ENCODE measurements at regions not wholly inside any gene's neighbourhood (a gene's known extent, or its start where the extent isn't known, plus 50 kb on each side); places are given as distances from the start of the nearest gene placed in this dataset.
"Not testable (repeated sequence)": the region's sequence is repeated elsewhere in the genome, so short reads cannot be mapped to it uniquely, and the experiment has no call there.

- no peak overlapping the region for H3K27ac ChIP-seq
- no peak for TF ChIP-seq ZFX (IDR thresholded peaks at IDR 0.05)
- TF ChIP-seq, protein P1, sequence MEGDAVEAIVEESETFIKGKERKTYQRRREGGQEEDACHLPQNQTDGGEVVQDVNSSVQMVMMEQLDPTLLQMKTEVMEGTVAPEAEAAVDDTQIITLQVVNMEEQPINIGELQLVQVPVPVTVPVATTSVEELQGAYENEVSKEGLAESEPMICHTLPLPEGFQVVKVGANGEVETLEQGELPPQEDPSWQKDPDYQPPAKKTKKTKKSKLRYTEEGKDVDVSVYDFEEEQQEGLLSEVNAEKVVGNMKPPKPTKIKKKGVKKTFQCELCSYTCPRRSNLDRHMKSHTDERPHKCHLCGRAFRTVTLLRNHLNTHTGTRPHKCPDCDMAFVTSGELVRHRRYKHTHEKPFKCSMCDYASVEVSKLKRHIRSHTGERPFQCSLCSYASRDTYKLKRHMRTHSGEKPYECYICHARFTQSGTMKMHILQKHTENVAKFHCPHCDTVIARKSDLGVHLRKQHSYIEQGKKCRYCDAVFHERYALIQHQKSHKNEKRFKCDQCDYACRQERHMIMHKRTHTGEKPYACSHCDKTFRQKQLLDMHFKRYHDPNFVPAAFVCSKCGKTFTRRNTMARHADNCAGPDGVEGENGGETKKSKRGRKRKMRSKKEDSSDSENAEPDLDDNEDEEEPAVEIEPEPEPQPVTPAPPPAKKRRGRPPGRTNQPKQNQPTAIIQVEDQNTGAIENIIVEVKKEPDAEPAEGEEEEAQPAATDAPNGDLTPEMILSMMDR (conservative IDR thresholded peaks at IDR 0.05): no peak
Observed at GRCh38 chr1:222060210-222060916, 318.5 kb upstream of the DUSP10 start.

- TF ChIP-seq, protein P1 (conservative IDR thresholded peaks at IDR 0.05): no peak
- no peak for TF ChIP-seq ZFX (IDR thresholded peaks at IDR 0.05)
- no peak overlapping the region for H3K27ac ChIP-seq
Observed at GRCh38 chr1:222058249-222058648, 316.4 kb upstream of the DUSP10 start.

DNA sequence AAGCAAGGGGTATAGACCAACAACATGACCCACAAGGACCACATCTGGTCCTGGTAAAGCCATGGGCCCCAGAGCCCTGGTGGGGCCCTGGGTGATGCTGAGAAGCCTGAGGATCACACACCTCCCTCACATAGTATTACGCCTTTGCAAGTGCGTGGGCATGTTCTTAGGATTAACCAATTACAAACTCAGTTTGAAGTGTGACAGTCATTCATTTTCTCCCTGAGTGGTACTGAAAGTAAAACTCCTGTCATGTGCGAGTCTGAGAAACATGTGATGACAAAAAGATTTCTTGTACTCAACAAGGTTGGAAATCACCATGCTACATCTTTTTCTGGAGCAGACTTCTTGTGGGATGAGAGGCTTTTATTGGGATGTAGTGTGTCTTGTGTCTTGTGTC is 315.3 kb upstream of the DUSP10 start:
- TF ChIP-seq, protein P1 (conservative IDR thresholded peaks at IDR 0.05): no peak
- no peak for TF ChIP-seq ZFX (IDR thresholded peaks at IDR 0.05)

GRCh38 chr1:222054416-222054815 is 312.5 kb upstream of the DUSP10 start:
- TF ChIP-seq, protein P1 (conservative IDR thresholded peaks at IDR 0.05): no peak
- TF ChIP-seq ZFX (IDR thresholded peaks at IDR 0.05): no peak
- no peak overlapping the region for H3K27ac ChIP-seq

More for the DNA sequence above, 315.3 kb upstream of the DUSP10 start:
- H3K27ac ChIP-seq: no peak overlapping the region

DNA sequence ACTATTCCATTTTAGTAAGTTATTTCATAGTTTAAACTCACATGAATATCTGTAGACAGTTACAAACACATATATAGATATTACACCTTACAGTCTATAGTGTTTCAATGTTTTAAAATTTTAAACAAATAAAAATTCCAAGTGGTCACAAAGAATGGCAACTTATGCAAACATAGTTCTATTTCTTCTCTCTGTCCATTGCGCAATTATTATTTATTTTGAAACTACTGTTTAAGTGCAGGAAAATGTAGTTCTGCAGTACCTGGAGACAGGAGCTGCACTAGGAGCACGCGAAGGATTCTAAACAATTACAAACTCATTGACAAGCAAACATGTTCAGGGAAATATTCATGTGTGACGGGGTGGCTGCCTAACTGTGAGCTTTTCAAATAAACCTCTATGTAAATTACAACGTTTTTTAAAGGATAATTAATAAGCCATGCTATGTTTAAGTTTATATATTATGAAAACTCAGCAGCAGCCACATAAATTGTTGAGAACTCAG is 312.0 kb upstream of the DUSP10 start:
- no peak overlapping the region for H3K27ac ChIP-seq
- no peak for TF ChIP-seq ZFX (IDR thresholded peaks at IDR 0.05)
- TF ChIP-seq, protein P1 (conservative IDR thresholded peaks at IDR 0.05): no peak

DNA sequence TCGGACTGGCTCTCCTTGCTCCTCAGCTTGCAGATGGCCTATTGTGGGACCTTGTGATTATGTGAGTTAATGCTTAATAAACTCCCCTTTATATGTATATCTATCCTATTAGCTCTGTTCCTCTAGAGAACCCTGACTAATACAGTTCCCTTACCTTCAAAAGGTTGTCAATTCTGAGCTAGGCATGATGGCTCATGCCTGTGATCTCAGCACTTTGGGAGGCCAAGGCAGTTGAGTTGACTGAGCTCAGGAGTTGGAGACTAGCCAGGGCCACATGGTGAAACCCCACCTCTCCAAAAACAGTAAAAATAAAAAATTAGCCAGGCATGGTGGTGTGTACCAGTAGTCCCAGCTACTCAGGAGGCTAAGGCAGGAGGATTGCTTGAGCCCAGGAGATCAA is 309.4 kb upstream of the DUSP10 start:
- not testable (repeated sequence) for H3K27ac ChIP-seq

DNA sequence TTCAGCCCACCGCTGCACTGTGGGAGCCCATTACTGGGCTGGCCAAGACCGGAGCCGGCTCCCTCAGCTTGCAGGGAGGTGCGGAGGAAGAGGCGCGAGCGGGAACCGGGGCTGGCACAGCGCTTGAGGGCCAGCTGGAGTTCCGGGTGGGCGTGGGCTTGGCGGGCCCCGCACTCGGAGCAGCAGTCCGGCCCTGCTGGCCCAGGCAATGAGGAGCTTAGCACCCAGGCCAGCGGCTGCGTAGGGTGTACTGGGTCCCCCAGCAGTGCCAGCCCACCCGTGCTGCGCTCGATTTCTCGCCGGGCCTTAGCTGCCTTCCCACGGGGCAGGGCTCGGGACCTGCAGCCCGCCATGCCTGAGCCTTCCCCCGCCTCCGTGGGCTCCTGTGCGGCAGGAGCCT is 307.8 kb upstream of the DUSP10 start:
- H3K27ac ChIP-seq: not testable (repeated sequence)

DNA sequence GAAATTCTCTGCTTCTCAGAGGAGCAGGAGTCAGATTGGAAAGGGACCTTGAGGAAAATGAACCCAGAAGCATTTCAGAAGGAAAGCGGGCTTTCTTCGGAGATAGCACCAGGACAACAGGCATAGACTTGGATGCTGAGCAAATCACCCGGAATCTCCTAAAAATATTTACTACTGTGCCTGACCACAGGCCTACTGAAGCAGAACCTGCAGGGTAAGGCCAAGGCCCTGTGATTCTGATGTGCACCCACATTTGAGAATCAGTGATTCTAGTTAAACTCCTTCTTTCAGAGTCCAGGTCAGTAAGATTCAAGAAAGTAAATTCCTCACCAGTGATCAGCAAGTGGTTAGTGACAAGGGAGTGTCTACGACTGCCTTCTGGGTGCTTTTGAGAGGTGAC is 307.3 kb upstream of the DUSP10 start:
- no peak overlapping the region for H3K27ac ChIP-seq
- no peak for TF ChIP-seq ZFX (IDR thresholded peaks at IDR 0.05)
- TF ChIP-seq, protein P1 (conservative IDR thresholded peaks at IDR 0.05): no peak

All from C4-2B (cell line).